Sigmoid colon (tissue), 4 donors: ENCODE measurements at regions not wholly inside any gene's neighbourhood (a gene's known extent, or its start where the extent isn't known, plus 50 kb on each side); places are given as distances from the start of the nearest gene placed in this dataset.

Source experiments
- CTCF ChIP-seq, 4 experiments: fragments of 450-650 bp in 3 of 4; fragments of 200-600 bp in 1 of 4; IDR thresholded peaks; one replicate each; pipeline ENCODE4 v1.5.1; 2016 to 2019; ENCODE audit warnings: antibody characterized with exemption in 4 of 4, mild to moderate bottlenecking in 3 of 4, moderate library complexity in 2 of 4
- POLR2AphosphoS5 ChIP-seq, 4 donors: sonication (generic); formaldehyde crosslinking; IDR thresholded peaks; one replicate each; pipeline ENCODE4 v1.6.1; 2017; ENCODE audit warnings: antibody characterized with exemption in 4 of 4

GRCh38 chr18:60847517-60847916 lies 474.9 kb upstream of the MC4R start:
- TF ChIP-seq CTCF (IDR thresholded peaks at IDR 0.05) (no peak), POLR2AphosphoS5 (IDR thresholded peaks at IDR 0.05) (no peak)
